OCI-LY1 (cell line): ENCODE measurements at regions not wholly inside any gene's neighbourhood (a gene's known extent, or its start where the extent isn't known, plus 50 kb on each side); places are given as distances from the start of the nearest gene placed in this dataset.

Experiments used
- EZH2 ChIP-seq: fragments of 200-600 bp; sonication (generic), shearing (Covaris generic); IDR thresholded peaks from 2 replicates; pipeline ENCODE4 v1.8.0; 2017; ENCODE audit warnings: borderline replicate concordance, mixed run types, mild to moderate bottlenecking, antibody characterized with exemption, low read length, moderate library complexity, mixed read lengths
- TF ChIP-seq, protein P1 (sequence below): fragments of 200-600 bp; sonication (generic), shearing (Covaris generic); IDR thresholded peaks from 2 replicates; pipeline ENCODE4 v1.5.1; 2017; ENCODE audit warnings: mild to moderate bottlenecking, antibody characterized with exemption, low read length, moderate library complexity, mixed read lengths

GRCh38 chr7:113635492-113635891 is 283.3 kb downstream of the PPP1R3A start:
- TF ChIP-seq, protein P1, sequence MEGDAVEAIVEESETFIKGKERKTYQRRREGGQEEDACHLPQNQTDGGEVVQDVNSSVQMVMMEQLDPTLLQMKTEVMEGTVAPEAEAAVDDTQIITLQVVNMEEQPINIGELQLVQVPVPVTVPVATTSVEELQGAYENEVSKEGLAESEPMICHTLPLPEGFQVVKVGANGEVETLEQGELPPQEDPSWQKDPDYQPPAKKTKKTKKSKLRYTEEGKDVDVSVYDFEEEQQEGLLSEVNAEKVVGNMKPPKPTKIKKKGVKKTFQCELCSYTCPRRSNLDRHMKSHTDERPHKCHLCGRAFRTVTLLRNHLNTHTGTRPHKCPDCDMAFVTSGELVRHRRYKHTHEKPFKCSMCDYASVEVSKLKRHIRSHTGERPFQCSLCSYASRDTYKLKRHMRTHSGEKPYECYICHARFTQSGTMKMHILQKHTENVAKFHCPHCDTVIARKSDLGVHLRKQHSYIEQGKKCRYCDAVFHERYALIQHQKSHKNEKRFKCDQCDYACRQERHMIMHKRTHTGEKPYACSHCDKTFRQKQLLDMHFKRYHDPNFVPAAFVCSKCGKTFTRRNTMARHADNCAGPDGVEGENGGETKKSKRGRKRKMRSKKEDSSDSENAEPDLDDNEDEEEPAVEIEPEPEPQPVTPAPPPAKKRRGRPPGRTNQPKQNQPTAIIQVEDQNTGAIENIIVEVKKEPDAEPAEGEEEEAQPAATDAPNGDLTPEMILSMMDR: no peak
- no peak for TF ChIP-seq EZH2
